COLO829 (cell line): ENCODE measurements at regions not wholly inside any gene's neighbourhood (a gene's known extent, or its start where the extent isn't known, plus 50 kb on each side); places are given as distances from the start of the nearest gene placed in this dataset.
"Not testable (repeated sequence)": the region's sequence is repeated elsewhere in the genome, so short reads cannot be mapped to it uniquely, and the experiment has no call there.

Source experiments
- DNase-seq: peaks from one replicate; pipeline ENCODE4 v3.0.0; 2012; ENCODE audit warnings: low spot score

DNA sequence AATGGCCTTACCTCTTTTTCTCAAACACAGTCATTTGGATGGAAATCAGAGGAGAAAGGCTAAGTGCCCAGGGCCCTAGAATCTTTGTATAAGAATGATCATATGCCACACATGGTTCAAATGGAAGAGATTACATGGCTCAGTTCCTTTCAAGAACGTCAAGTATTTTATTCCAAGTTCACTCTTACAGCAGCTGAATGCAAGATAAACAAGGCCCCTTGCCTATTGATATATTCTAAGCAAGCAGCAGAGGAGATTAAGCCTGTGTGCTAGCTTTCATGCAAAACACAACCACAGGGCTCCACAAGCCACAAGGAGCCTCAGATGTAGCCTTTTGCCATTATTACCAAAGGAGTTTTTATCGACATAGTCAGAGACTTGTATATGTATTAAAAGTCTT, 55.3 kb upstream of the SLCO6A1 start:
- DNase-seq, result no peak

DNA sequence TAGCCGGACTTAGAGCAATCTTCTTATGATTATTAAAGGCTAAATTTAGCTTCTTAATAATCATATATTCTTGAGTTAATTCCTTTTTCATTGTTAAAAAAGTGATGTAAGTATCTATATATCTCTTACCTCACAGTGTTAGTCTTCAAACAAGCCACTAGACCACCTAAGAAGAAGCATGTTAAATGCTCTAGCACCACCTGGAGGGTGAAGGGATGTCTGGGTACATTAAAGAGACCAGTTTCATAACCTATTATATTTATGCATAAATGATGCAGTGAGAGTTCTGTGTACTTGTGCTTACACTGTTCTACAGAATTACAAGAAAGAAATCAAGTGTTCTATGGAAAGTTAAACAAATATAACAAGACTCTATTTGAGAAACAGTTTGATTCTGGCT, 55.9 kb upstream of the SLCO6A1 start:
- no peak for DNase-seq

GRCh38 chr5:102561894-102562760, 63.3 kb upstream of the SLCO6A1 start:
- DNase-seq, result no peak

DNA sequence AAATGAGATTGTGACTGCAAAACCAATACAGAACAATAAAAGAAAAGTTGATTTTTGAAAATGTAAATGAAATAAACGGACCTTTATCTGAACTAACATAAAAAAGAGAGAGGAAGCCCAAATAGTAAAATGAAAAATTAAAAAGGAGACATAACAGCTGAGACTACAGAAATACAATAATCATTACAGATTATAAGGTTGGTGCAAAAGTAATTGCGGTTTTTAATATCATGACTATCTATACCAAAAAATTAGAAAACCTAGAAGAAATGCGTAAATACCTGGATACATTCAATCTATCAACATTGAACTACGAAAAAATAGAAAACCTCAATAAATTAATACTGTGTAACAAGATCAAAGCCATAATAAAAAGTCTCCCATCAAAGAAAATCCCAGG, 71.9 kb upstream of the SLCO6A1 start:
- no peak for DNase-seq

DNA sequence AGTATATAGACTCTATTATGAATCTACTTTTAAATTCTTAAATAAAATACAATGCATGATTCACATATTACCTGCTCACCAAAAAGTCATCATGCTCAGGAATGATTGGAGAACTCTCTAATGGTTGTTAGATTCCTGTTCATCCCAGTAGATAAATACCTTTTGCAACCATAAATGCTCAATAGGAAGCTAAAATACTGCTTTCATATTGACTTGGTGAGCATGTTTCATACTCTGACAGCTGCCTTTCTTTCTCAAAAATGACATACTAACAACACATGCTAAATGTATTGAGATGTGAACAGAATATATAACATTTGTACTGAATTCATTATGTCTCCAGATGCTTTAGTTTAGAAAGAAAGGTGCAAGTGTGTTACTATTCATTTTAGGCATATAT, 79.6 kb upstream of the SLCO6A1 start:
- no peak for DNase-seq

GRCh38 chr5:102579379-102579778, 80.6 kb upstream of the SLCO6A1 start:
- no peak for DNase-seq

GRCh38 chr5:102581011-102581410, 82.2 kb upstream of the SLCO6A1 start:
- no peak for DNase-seq

DNA sequence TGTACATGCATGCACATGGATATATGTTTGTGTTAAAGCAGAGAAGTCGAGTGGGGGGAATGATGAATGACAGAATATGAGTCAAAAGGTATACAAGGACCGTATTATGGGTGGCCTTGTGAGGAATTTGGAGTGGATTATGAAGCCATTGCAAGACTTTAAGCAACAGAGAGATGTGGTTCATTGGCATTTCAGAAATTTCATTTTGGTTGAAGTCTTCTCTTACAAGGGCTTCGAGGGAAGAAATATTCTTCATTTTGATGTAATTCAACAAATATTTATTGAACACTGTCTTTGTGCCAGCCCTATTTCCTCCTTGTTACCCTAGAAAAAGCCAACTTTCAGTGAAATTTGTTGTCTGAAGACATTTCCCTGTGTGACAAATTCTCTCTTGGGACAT, 83.9 kb upstream of the SLCO6A1 start:
- no peak for DNase-seq

DNA sequence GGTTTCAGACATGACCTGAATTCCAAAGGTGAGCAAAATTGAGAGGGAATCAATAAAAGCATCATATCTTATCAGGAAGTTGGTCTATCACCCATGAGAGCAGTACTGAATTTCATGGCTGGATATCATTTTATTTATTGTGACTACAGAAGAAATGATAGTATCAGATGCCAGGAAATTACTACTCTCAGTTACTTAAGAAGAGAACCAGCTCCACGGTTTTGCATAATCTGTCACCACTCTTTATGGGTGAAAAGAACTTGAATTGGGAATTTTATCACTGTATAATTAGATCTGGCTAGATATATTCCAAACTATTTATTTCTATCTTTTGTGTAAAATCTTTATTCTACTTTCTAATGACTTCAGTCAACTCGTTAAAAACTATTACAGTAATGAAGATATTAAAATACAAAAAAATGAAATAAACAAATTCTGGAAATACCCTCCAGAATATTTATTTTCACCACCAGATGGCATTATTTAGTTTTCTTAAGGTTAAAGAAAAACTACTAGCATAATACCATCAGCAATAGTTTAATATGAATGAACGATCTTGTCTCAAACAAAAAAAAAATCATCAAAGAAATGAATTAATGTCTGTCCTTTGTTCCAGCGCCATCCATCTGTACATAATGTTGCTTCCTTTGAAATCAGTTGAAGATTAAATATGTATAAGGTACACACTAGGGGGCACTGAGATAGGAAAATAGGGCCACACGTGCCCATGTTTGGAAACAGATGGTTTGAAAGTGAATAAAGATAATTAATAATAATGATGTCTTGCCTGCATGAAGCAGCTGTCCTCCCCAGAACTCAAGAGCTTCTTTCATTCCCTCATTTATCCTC, 84.7 kb upstream of the SLCO6A1 start:
- no peak for DNase-seq

GRCh38 chr5:102589661-102590060, 90.9 kb upstream of the SLCO6A1 start:
- DNase-seq, result no peak

- no peak for DNase-seq
Measured at GRCh38 chr5:102590467-102590866, 91.7 kb upstream of the SLCO6A1 start.

DNA sequence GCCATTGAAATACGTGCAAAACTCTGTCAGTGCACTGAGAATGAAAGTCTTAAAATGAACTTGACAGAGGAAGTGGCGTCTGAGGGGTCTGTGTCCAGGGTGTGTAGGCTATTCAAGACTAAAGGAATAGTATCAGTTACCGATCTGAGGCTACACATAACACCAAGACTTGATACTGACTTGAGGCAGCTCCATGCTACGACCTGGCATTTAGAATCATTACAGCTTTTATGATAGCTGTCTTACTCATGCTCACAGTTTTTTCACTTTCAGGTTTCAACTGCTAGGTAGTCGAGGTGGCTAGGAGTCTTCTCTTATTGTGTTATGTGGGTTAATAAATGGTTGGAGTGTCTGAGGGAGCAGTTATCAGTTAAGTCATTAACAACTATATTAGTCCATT, 92.8 kb upstream of the SLCO6A1 start:
- no peak for DNase-seq

- DNase-seq, result not testable (repeated sequence)
Measured at GRCh38 chr5:102592586-102592985, 93.8 kb upstream of the SLCO6A1 start.

- no peak for DNase-seq
Measured at GRCh38 chr5:102594192-102594591, 95.4 kb upstream of the SLCO6A1 start.

- DNase-seq, result no peak
Measured at GRCh38 chr5:102595332-102595731, 96.5 kb upstream of the SLCO6A1 start.

- DNase-seq, result no peak
Measured at GRCh38 chr5:102596113-102596512, 97.3 kb upstream of the SLCO6A1 start.

- DNase-seq, result no peak
Measured at GRCh38 chr5:102596951-102597350, 98.2 kb upstream of the SLCO6A1 start.

DNA sequence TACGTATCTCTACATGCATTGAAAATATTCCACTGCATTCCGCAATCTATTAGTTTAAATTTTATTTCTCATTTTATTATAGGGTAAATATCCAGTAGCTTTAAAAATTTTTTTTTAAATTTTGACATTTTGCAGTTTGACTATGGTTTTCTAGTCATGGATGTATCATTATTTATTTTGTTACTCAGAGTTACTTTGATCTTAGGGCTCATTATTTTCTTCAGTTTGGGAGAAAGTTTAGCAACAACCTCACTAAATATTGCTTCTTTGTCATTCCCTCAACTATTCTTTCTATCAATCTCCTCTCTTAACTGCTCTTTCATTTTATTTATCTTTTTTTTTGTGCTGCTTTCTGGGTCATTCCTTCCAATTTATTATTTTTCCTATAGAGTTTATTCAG, 100.5 kb upstream of the SLCO6A1 start:
- no peak for DNase-seq

GRCh38 chr5:102600964-102601363, 102.2 kb upstream of the SLCO6A1 start:
- no peak for DNase-seq

DNA sequence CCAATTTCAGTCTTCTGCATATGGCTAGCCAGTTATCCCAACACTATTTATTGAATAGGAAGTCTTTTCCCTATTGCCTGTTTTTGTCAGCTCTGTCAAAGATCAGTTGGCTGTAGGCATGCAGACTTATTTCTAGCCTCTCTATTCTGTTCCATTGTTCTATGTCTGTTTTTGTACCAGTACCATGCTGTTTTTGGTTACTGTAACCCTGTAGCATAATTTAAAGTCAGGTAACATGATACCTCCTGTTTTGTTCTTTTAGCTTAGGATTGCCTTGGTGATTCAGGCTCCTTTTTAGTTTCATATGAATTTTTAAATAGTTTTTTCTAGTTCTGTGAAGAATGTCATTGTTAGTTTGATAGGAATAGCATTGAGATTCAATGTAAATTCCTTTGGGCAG, 104.9 kb upstream of the SLCO6A1 start:
- DNase-seq, result no peak

DNA sequence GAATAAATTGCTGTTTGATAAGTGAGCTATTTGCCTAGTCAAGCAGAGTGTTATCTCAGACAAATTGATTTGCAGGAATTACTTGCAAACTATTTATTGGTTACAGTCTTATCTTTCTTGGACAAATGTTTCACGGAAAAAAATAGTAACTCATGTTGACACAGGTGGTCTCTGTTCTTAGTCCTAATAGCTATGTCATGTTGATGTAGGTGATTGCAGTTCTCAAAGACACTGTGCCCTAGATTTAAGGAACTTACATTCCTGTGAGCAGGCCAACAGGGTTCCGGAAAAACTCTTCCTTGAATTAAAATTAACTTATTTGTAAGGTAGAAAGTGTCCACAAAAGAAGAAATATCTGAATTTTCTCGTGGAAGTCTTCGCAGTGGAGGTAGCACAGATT, 109.6 kb upstream of the SLCO6A1 start:
- DNase-seq, result no peak

DNA sequence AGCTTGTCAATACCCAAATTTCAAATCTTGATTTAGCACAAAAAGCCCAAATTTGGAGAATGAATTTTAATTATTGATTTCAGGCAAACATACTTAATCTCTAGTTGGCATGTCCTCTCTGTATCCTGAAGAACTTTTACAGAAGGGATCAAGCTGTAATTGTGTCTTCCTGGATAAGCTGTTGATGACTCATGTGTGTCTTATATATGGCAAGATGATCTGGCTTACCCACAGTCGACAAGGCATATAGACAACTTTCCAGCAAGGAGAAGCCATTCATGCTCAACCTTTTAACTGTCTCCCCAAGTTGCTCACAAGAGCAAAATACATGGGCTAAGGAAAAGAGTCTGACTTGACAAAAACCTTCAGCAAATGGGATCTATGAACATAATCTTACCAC, 112.5 kb upstream of the SLCO6A1 start:
- DNase-seq, result no peak

DNA sequence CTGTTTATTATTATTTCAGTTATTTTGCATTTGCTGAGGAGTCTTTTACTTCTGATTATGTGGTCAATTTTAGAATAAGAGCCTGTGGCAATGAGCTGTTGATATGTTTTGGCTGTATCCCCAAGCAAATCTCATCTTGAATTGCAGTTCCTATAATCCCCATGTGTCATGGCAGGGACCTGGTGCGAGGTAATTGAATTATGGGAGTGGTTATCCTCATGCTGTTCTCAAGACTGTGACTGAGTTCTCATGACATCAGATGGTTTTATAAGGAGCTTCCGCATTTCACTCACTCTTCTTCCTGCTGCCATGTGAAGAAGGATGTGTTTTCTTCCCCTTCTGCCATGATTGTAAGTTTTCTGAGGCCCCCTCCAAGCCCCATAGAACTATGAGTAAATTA, 114.9 kb upstream of the SLCO6A1 start:
- no peak for DNase-seq
